NOMO-1 (cell line): ENCODE measurements at regions not wholly inside any gene's neighbourhood (a gene's known extent, or its start where the extent isn't known, plus 50 kb on each side); places are given as distances from the start of the nearest gene placed in this dataset.

Experiments
- DNase-seq, 2 experiments: peaks; one replicate each; lab custom pipeline; 2025; ENCODE audit not compliant: unreplicated experiment in 2 of 2; lab: John Stamatoyannopoulos, UW

- peak; percentile 33 to 59 for DNase-seq
Observed at GRCh38 chr20:53707371-53708055, 113.9 kb upstream of the ZNF217 start.

GRCh38 chr20:53706466-53707370 is 113.1 kb upstream of the ZNF217 start:
- DNase-seq: peak; percentile 22 to 56

GRCh38 chr20:53706008-53706465 is 112.4 kb upstream of the ZNF217 start:
- no peak for DNase-seq

- no peak for DNase-seq
Observed at GRCh38 chr20:53702617-53703016, 109.0 kb upstream of the ZNF217 start.

GRCh38 chr20:53699906-53700305 is 106.3 kb upstream of the ZNF217 start:
- peak; percentile 57 to 62 for DNase-seq

- no peak for DNase-seq
Observed at GRCh38 chr20:53699085-53699674, 105.5 kb upstream of the ZNF217 start.

GRCh38 chr20:53698371-53698978 is 104.8 kb upstream of the ZNF217 start:
- peak; percentile 29 to 38 for DNase-seq

GRCh38 chr20:53695797-53696527 is 102.3 kb upstream of the ZNF217 start:
- DNase-seq: no peak

- DNase-seq: no peak
Observed at GRCh38 chr20:53693262-53693871, 99.7 kb upstream of the ZNF217 start.

- peak; percentile 69 to 87 for DNase-seq
Observed at GRCh38 chr20:53692465-53693067, 98.9 kb upstream of the ZNF217 start.

- DNase-seq: no peak
Observed at GRCh38 chr20:53691811-53692192, 98.2 kb upstream of the ZNF217 start.

GRCh38 chr20:53691060-53691810 is 97.6 kb upstream of the ZNF217 start:
- no peak for DNase-seq

GRCh38 chr20:53688085-53688484 is 94.4 kb upstream of the ZNF217 start:
- no peak for DNase-seq

- DNase-seq: no peak
Observed at GRCh38 chr20:53685070-53685595, 91.5 kb upstream of the ZNF217 start.

- DNase-seq: no peak
Observed at GRCh38 chr20:53683506-53683905, 89.9 kb upstream of the ZNF217 start.

GRCh38 chr20:53681352-53682212 is 87.9 kb upstream of the ZNF217 start:
- DNase-seq: no peak

- no peak for DNase-seq
Observed at GRCh38 chr20:53679597-53680309, 86.1 kb upstream of the ZNF217 start.
